Sigmoid colon (tissue), 6 donors: ENCODE measurements at regions not wholly inside any gene's neighbourhood (a gene's known extent, or its start where the extent isn't known, plus 50 kb on each side); places are given as distances from the start of the nearest gene placed in this dataset.

ENCODE experiments used
- DNase-seq: peaks from one replicate; pipeline ENCODE4 v3.0.0-alpha.2; 2019
- H3K27ac ChIP-seq, 4 donors: fragments of 200-600 bp; sonication (generic); one replicate each; pipeline ENCODE4 v1.5.1; 2016 to 2019; ENCODE audit warnings: mild to moderate bottlenecking in 1 of 4
- H3K27me3 ChIP-seq, 3 donors: fragments of 200-600 bp; sonication (generic); one replicate each; pipeline ENCODE4 v1.5.1; 2019; ENCODE audit warnings: mild to moderate bottlenecking in 1 of 3
- H3K36me3 ChIP-seq, 4 donors: fragments of 200-600 bp; sonication (generic); one replicate each; pipeline ENCODE4 v1.5.1; 2016 to 2019
- H3K4me1 ChIP-seq, 4 donors: fragments of 200-600 bp; sonication (generic); one replicate each; pipeline ENCODE4 v1.5.1; 2017 to 2019
- H3K4me3 ChIP-seq, 4 donors: fragments of 200-600 bp; sonication (generic); one replicate each; pipeline ENCODE4 v1.5.1; 2017 to 2019; ENCODE audit warnings: mild to moderate bottlenecking in 2 of 4, moderate library complexity in 1 of 4
- H3K9me3 ChIP-seq, 4 donors: fragments of 200-600 bp in 3 of 4; sonication (generic) in 3 of 4; one replicate each; pipeline versions ENCODE4 v1.5.1 to v1.6.1; 2013 to 2019
- EP300 ChIP-seq, 4 donors: sonication (generic); formaldehyde crosslinking; IDR thresholded peaks; one replicate each; pipeline ENCODE4 v1.6.1; 2017; ENCODE audit warnings: antibody characterized with exemption in 4 of 4
- POLR2A ChIP-seq, 2 donors: fragments of 450-650 bp; IDR thresholded peaks; one replicate each; pipeline ENCODE4 v1.6.1; 2016; ENCODE audit warnings: antibody characterized with exemption in 2 of 2, mild to moderate bottlenecking in 2 of 2, moderate library complexity in 2 of 2
- POLR2AphosphoS5 ChIP-seq, 4 donors: sonication (generic); formaldehyde crosslinking; IDR thresholded peaks; one replicate each; pipeline ENCODE4 v1.6.1; 2017; ENCODE audit warnings: antibody characterized with exemption in 4 of 4
- WGBS, 2 donors: extraction: QIAGEN DNeasy Blood & Tissue Kit; methylation state at CpG; one replicate each; pipeline ENCODE4 v1.1.7; 2013; 5-methylcytosine and 5-hydroxymethylcytosine counted together
- intact Hi-C: fragments of 100-400 bp; cut with DNase I; formaldehyde crosslinking; loops from one replicate; pipeline ENCODE4 v1.15.1; 2023
- TF ChIP-seq, protein P1 (sequence below), 4 experiments: fragments of 450-650 bp in 3 of 4; fragments of 200-600 bp in 1 of 4; IDR thresholded peaks; one replicate each; pipeline ENCODE4 v1.5.1; 2016 to 2019; ENCODE audit warnings: antibody characterized with exemption in 4 of 4, mild to moderate bottlenecking in 3 of 4, moderate library complexity in 2 of 4
- donor health status: healthy with polysubstance abuse.
- donor health status: healthy.

DNA sequence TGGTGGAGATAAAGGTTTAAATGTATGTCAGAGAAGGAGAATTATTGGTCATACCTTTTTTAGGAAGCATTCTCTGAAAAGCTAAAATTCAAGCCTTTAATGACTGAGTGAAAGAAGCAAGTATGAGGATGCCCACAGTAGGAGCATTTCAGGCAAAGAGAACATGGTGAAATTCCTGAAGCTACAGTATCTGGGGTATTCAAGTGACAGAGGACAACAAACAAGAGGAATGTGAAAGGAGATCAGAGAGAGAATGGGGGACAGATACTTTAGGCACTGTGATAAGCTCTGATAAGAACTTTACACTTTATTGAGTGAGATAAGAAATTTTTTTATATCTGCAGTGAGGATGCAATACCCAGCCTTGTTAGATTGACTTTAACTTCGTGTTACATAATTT is 621.3 kb upstream of the AGA start:
- intact Hi-C loops, result no loop called here
- Histone ChIP-seq H3K27me3 (no peaks in the 10 kb centered on the region), H3K4me3 (no peak overlapping the region), H3K27ac (no peak overlapping the region), H3K9me3 (no peaks in the 10 kb centered on the region), H3K4me1 (no peaks in the 10 kb centered on the region), H3K36me3 (no peaks in the 10 kb centered on the region)
- WGBS, 2 donors, result 5 to 38% methylated on average over 1 of the region's 1 CpG
- TF ChIP-seq POLR2A (IDR thresholded peaks at IDR 0.05), result no peak
- no peak for TF ChIP-seq EP300 (IDR thresholded peaks at IDR 0.05)
- TF ChIP-seq POLR2AphosphoS5 (IDR thresholded peaks at IDR 0.05), result no peak
- TF ChIP-seq, protein P1, sequence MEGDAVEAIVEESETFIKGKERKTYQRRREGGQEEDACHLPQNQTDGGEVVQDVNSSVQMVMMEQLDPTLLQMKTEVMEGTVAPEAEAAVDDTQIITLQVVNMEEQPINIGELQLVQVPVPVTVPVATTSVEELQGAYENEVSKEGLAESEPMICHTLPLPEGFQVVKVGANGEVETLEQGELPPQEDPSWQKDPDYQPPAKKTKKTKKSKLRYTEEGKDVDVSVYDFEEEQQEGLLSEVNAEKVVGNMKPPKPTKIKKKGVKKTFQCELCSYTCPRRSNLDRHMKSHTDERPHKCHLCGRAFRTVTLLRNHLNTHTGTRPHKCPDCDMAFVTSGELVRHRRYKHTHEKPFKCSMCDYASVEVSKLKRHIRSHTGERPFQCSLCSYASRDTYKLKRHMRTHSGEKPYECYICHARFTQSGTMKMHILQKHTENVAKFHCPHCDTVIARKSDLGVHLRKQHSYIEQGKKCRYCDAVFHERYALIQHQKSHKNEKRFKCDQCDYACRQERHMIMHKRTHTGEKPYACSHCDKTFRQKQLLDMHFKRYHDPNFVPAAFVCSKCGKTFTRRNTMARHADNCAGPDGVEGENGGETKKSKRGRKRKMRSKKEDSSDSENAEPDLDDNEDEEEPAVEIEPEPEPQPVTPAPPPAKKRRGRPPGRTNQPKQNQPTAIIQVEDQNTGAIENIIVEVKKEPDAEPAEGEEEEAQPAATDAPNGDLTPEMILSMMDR (IDR thresholded peaks at IDR 0.05), result no peak
- no peak for DNase-seq

DNA sequence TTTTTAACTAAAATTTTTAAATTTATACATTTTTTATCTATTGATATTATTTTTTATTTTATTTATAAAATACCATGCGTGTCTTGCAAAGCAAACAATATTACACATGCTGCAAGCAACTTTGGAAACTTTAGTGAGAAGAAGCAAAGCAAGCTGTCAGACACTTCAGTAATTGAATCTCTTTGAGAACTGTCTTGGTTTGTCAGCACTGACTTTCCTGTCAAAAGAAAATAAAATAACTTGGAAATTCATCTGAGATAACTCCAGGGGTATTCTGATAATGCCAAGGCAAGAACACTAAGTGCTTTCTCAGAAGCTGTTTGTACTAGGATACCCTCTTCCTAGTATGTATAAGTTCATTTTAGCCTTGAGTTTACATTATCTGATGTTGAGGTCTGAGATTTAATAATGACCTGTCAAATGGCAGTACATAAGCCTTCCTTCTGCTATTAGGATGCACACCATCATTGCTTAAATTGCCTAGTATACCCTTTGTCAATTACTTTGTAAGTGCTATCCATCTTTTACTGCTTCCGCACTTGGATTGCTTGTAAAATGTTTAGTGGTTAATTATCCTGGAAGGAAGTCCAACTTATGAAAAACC is 624.2 kb upstream of the AGA start:
- Histone ChIP-seq H3K27ac (no peak overlapping the region), H3K4me3 (no peak overlapping the region), H3K36me3 (no peaks in the 10 kb centered on the region), H3K9me3 (no peaks in the 10 kb centered on the region), H3K4me1 (no peaks in the 10 kb centered on the region), H3K27me3 (no peaks in the 10 kb centered on the region)
- WGBS, 2 donors, result 34 to 68% methylated on average over 2 of the region's 2 CpGs
- TF ChIP-seq EP300 (IDR thresholded peaks at IDR 0.05), result no peak
- TF ChIP-seq POLR2A (IDR thresholded peaks at IDR 0.05), result no peak
- TF ChIP-seq, protein P1 (IDR thresholded peaks at IDR 0.05), result no peak
- no peak for TF ChIP-seq POLR2AphosphoS5 (IDR thresholded peaks at IDR 0.05)
- no peak for DNase-seq
- intact Hi-C loops, result no loop called here

DNA sequence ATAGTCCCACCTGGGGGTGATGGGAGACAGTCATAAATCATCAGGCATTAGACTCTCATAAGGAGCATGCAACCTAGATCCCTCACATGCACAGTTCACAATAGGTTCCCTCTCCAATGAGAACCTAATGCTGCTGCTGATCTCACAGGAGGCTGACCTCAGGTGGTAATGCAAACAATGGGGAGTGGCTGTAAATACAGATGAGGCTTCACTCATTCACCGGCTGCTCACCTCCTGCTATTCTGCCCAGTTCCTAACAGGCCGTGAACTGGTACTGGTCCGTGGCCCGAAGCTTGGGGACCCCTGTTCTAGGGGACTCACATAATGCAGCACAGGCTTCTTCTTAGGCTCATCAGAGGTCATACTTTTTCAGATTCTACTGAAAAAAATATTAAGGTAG is 625.9 kb upstream of the AGA start:
- intact Hi-C loops, result no loop called here
- H3K9me3 ChIP-seq, result no peaks in the 10 kb centered on the region
- DNase-seq, result no peak
- no peak for TF ChIP-seq POLR2A (IDR thresholded peaks at IDR 0.05)
- TF ChIP-seq EP300 (IDR thresholded peaks at IDR 0.05), result no peak
- TF ChIP-seq, protein P1 (IDR thresholded peaks at IDR 0.05), result no peak
- no peak for TF ChIP-seq POLR2AphosphoS5 (IDR thresholded peaks at IDR 0.05)
- WGBS, 2 donors, result 88 to 92% methylated on average over 4 of the region's 4 CpGs
- H3K36me3 ChIP-seq, result no peaks in the 10 kb centered on the region
- H3K27ac ChIP-seq, result no peak overlapping the region
- no peaks in the 10 kb centered on the region for H3K27me3 ChIP-seq
- no peak overlapping the region for H3K4me3 ChIP-seq
- H3K4me1 ChIP-seq, result no peaks in the 10 kb centered on the region

DNA sequence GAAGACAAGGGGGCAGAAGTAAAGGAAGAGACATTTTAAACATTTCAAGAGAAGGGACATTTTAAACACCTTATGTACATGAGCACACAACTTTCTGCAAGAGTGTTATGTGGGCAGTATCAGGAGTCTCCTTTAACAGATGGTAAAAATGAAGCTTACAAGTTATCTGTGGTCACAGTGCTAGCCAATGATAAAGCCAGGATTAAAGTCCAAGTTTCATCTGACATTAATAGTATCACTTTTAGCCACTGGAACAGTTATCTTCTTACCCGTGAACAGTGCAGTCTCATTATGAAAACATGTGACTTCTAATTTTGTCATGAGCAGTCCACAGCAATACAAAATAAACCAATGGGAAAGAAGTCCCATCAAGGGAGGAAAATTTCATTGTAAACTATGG is 627.9 kb upstream of the AGA start:
- intact Hi-C loops, result no loop called here
- no peak for DNase-seq

More for the DNA sequence above, 627.9 kb upstream of the AGA start:
- 74 to 83% methylated on average over 1 of the region's 1 CpG for WGBS, 2 donors
- no peaks in the 10 kb centered on the region for H3K27me3 ChIP-seq
- no peak overlapping the region for H3K27ac ChIP-seq
- H3K4me3 ChIP-seq, result no peak overlapping the region
- no peaks in the 10 kb centered on the region for H3K9me3 ChIP-seq
- no peaks in the 10 kb centered on the region for H3K36me3 ChIP-seq
- no peaks in the 10 kb centered on the region for H3K4me1 ChIP-seq
- TF ChIP-seq EP300 (IDR thresholded peaks at IDR 0.05) (no peak), POLR2AphosphoS5 (IDR thresholded peaks at IDR 0.05) (no peak), POLR2A (IDR thresholded peaks at IDR 0.05) (no peak)
- TF ChIP-seq, protein P1 (IDR thresholded peaks at IDR 0.05), result no peak
